NCI-H1436 (cell line): ENCODE measurements at regions not wholly inside any gene's neighbourhood (a gene's known extent, or its start where the extent isn't known, plus 50 kb on each side); places are given as distances from the start of the nearest gene placed in this dataset.

ENCODE experiments used
- DNase-seq: peaks from one replicate; lab custom pipeline; 2025; lab: John Stamatoyannopoulos, UW

GRCh38 chr1:212190169-212190568, 95.0 kb upstream of the PPP2R5A start:
- no peak for DNase-seq

- DNase-seq: no peak
Observed at GRCh38 chr1:212192261-212192998, 92.8 kb upstream of the PPP2R5A start.

- no peak for DNase-seq
Observed at GRCh38 chr1:212196355-212196754, 88.9 kb upstream of the PPP2R5A start.

GRCh38 chr1:212201461-212201860, 83.7 kb upstream of the PPP2R5A start:
- DNase-seq: no peak

GRCh38 chr1:212203630-212204029, 81.6 kb upstream of the PPP2R5A start:
- DNase-seq: no peak

- no peak for DNase-seq
Observed at GRCh38 chr1:212205006-212205405, 80.2 kb upstream of the PPP2R5A start.

GRCh38 chr1:212205843-212206242, 79.4 kb upstream of the PPP2R5A start:
- no peak for DNase-seq

GRCh38 chr1:212207118-212207517, 78.1 kb upstream of the PPP2R5A start:
- DNase-seq: no peak

GRCh38 chr1:212207822-212208520, 77.2 kb upstream of the PPP2R5A start:
- no peak for DNase-seq

GRCh38 chr1:212208978-212209644, 76.1 kb upstream of the PPP2R5A start:
- DNase-seq: no peak

GRCh38 chr1:212211371-212211770, 73.8 kb upstream of the PPP2R5A start:
- no peak for DNase-seq

- DNase-seq: no peak
Observed at GRCh38 chr1:212212343-212212742, 72.9 kb upstream of the PPP2R5A start.

GRCh38 chr1:212212906-212213305, 72.3 kb upstream of the PPP2R5A start:
- DNase-seq: no peak

GRCh38 chr1:212213784-212214183, 71.4 kb upstream of the PPP2R5A start:
- DNase-seq: no peak

GRCh38 chr1:212214325-212214724, 70.9 kb upstream of the PPP2R5A start:
- DNase-seq: no peak

- DNase-seq: no peak
Observed at GRCh38 chr1:212215910-212216309, 69.3 kb upstream of the PPP2R5A start.

- no peak for DNase-seq
Observed at GRCh38 chr1:212217633-212218032, 67.6 kb upstream of the PPP2R5A start.

- DNase-seq: no peak
Observed at GRCh38 chr1:212218065-212218464, 67.1 kb upstream of the PPP2R5A start.

- DNase-seq: no peak
Observed at GRCh38 chr1:212218911-212219310, 66.3 kb upstream of the PPP2R5A start.

- DNase-seq: no peak
Observed at GRCh38 chr1:212219679-212220463, 65.3 kb upstream of the PPP2R5A start.

- DNase-seq: no peak
Observed at GRCh38 chr1:212221801-212222200, 63.4 kb upstream of the PPP2R5A start.

GRCh38 chr1:212224102-212224501, 61.1 kb upstream of the PPP2R5A start:
- no peak for DNase-seq
